K562 (cell line): ENCODE measurements at regions not wholly inside any gene's neighbourhood (a gene's known extent, or its start where the extent isn't known, plus 50 kb on each side); places are given as distances from the start of the nearest gene placed in this dataset.

Experiments
- ATAC-seq: fragments of 200-7000 bp; cut with Tn5 transposase; 3 replicates; pipeline ENCODE4 v1.9.1; 2020; ENCODE audit warnings: moderate library complexity
- BruUV-seq: library from RNA; stranded (reverse); fragments of 400-500 nt; replicated peaks from 2 replicates; lab custom pipeline; 2021; lab: Mats Ljungman, UMichigan
- CTCF ChIA-PET: fragments of 300-600 bp; formaldehyde crosslinking; extraction: SDS; loops from one replicate; lab custom pipeline; 2021; ENCODE audit warnings: low intra/inter-chr PET ratio; lab: Yijun Ruan, JAX
- POLR2A ChIA-PET: fragments of 300-600, 350-650 bp; sonication (Branson Sonifier 250); formaldehyde crosslinking; extraction: SDS; loops from one replicate; lab custom pipeline; 2021; ENCODE audit warnings: antibody characterized with exemption, inconsistent platforms; lab: Yijun Ruan, JAX
- DNase-seq, 4 experiments: peaks; one replicate each; pipeline versions ENCODE4 v3.0.0 to v3.0.0-alpha.2; 2011 to 2018; ENCODE audit warnings: low spot score in 3 of 4, mixed read lengths in 3 of 4; ENCODE audit errors: extremely low read depth in 1 of 4
- FAIRE-seq: peaks from 2 replicates; lab custom pipeline; 2011; peaks lifted over from hg19 to GRCh38; lab: Jason Lieb, UNC
- H2AFZ ChIP-seq: 2 replicates; pipeline ENCODE4 v1.6.0; 2011; ENCODE audit warnings: low read depth, low read length, control low read depth, inconsistent platforms
- H3K27ac ChIP-seq: fragments of 200-600 bp; 3 replicates; pipeline ENCODE4 v1.8.0; 2011; ENCODE audit warnings: low read depth, mild to moderate bottlenecking, control low read depth, inconsistent platforms, low read length, moderate library complexity, mixed read lengths; ENCODE audit errors: extremely low read depth
- H3K27me3 ChIP-seq, 2 experiments: fragments of 300-600 bp in 1 of 2; 2 replicates in 1 of 2; 3 replicates in 1 of 2; pipeline versions ENCODE4 v1.6.0 to v1.8.0; 2011; ENCODE audit warnings: inconsistent platforms in 2 of 2, low read length in 2 of 2, mild to moderate bottlenecking in 1 of 2, mixed read lengths in 1 of 2, moderate library complexity in 1 of 2; ENCODE audit not compliant: control insufficient read depth in 2 of 2, insufficient read depth in 2 of 2
- H3K36me3 ChIP-seq: fragments of 300-600 bp; 3 replicates; pipeline ENCODE4 v1.8.0; 2011; ENCODE audit warnings: mild to moderate bottlenecking, low read length, inconsistent platforms; ENCODE audit not compliant: control insufficient read depth, insufficient read depth
- H3K4me1 ChIP-seq, 2 experiments: fragments of 200-600 bp in 1 of 2; replicated peaks in 1 of 2; 2 replicates in 1 of 2; 3 replicates in 1 of 2; pipeline versions ENCODE4 v1.5.1 to v1.8.0; 2011; ENCODE audit warnings: inconsistent platforms in 2 of 2, low read length in 2 of 2, mild to moderate bottlenecking in 1 of 2, mixed read lengths in 1 of 2, moderate library complexity in 1 of 2; ENCODE audit not compliant: control insufficient read depth in 2 of 2, insufficient read depth in 2 of 2
- H3K4me2 ChIP-seq: 2 replicates; pipeline ENCODE4 v1.6.1; 2011; ENCODE audit warnings: low read length, control low read depth, inconsistent platforms, mixed read lengths; ENCODE audit not compliant: insufficient read depth
- H3K4me3 ChIP-seq: fragments of 200-600 bp; sonication (generic), shearing (Covaris generic); 2 replicates; pipeline ENCODE4 v1.5.1; 2016; ENCODE audit warnings: control low read depth, inconsistent platforms
- H3K79me2 ChIP-seq: fragments of 200-600 bp; 3 replicates; pipeline ENCODE4 v1.8.0; 2011; ENCODE audit warnings: low read length, inconsistent platforms; ENCODE audit not compliant: control insufficient read depth, insufficient read depth
- H3K9ac ChIP-seq, 2 experiments: 2 replicates each; pipeline versions ENCODE4 v1.6.0 to v1.6.1; 2011; ENCODE audit warnings: low read depth in 2 of 2, low read length in 2 of 2, control low read depth in 1 of 2, inconsistent platforms in 1 of 2, mild to moderate bottlenecking in 1 of 2, mixed read lengths in 1 of 2; ENCODE audit not compliant: insufficient read depth in 1 of 2
- H3K9me1 ChIP-seq: one replicate; pipeline ENCODE4 v1.6.0; 2011; ENCODE audit warnings: inconsistent platforms, mild to moderate bottlenecking, low read length, moderate library complexity; ENCODE audit not compliant: control insufficient read depth, insufficient read depth
- H3K9me3 ChIP-seq: replicated peaks from 2 replicates; pipeline ENCODE4 v1.5.1; 2011; ENCODE audit warnings: low read depth, low read length, inconsistent platforms; ENCODE audit not compliant: control insufficient read depth, insufficient read depth
- H4K20me1 ChIP-seq: replicated peaks from 2 replicates; pipeline ENCODE4 v1.6.1; 2011; ENCODE audit warnings: low read length, inconsistent platforms, mixed read lengths; ENCODE audit not compliant: control insufficient read depth, insufficient read depth
- BCOR ChIP-seq: fragments of 450-650 bp; IDR thresholded peaks from 2 replicates; pipeline ENCODE4 v1.6.1; 2016
- ELF4 ChIP-seq: fragments of 450-650 bp; formaldehyde crosslinking; IDR thresholded peaks from 2 replicates; pipeline ENCODE4 v1.4.0; 2022; ENCODE audit warnings: missing genetic modification characterization
- ESRRB ChIP-seq: fragments of 250-450 bp; sonication (Bioruptor Pico); IDR thresholded peaks from 2 replicates; pipeline ENCODE4 v1.5.0; 2020; ENCODE audit warnings: mild to moderate bottlenecking, moderate library complexity, borderline replicate concordance
- GATAD2B ChIP-seq: fragments of 450-650 bp; IDR thresholded peaks from 2 replicates; pipeline ENCODE4 v1.6.1; 2017; ENCODE audit warnings: mild to moderate bottlenecking, borderline replicate concordance
- HDAC3 ChIP-seq: fragments of 450-650 bp; IDR thresholded peaks from 2 replicates; pipeline ENCODE4 v1.6.1; 2018; ENCODE audit warnings: borderline replicate concordance, mild to moderate bottlenecking, moderate library complexity; ENCODE audit not compliant: partially characterized antibody
- MAFG ChIP-seq: fragments of 450-650 bp; conservative IDR thresholded peaks from 2 replicates; pipeline ENCODE4 v1.6.1; 2016; ENCODE audit warnings: missing genetic modification characterization, missing compliant biosample characterization
- MEIS2 ChIP-seq: fragments of 450-650 bp; IDR thresholded peaks from 2 replicates; pipeline ENCODE4 v1.6.1; 2014; ENCODE audit warnings: mild to moderate bottlenecking; ENCODE audit not compliant: partially characterized antibody
- NELFE ChIP-seq: IDR thresholded peaks from 2 replicates; pipeline ENCODE4 v1.6.1; 2011; ENCODE audit warnings: mild to moderate bottlenecking; ENCODE audit not compliant: insufficient read depth, insufficient read length
- TEAD4 ChIP-seq, 2 experiments: sonication (generic) in 1 of 2; formaldehyde crosslinking in 1 of 2; IDR thresholded peaks; 2 replicates each; pipeline versions ENCODE4 v1.6.1 to v1.8.0; 2012 to 2022; ENCODE audit warnings: borderline replicate concordance in 1 of 2, inconsistent platforms in 1 of 2, low read length in 1 of 2, mild to moderate bottlenecking in 1 of 2, missing genetic modification reagents in 1 of 2
- XRCC4 ChIP-seq: IDR thresholded peaks from one replicate; pipeline ENCODE4 v1.6.1; 2011; ENCODE audit not compliant: insufficient read depth, insufficient read length; ENCODE audit errors: extremely low read depth
- ZC3H11A ChIP-seq: IDR thresholded peaks from 2 replicates; pipeline ENCODE4 v1.6.1; 2012; ENCODE audit warnings: low read depth, low read length, improper control_type of control experiment
- ZNF408 ChIP-seq: fragments of 250-450 bp; sonication (Bioruptor Pico); IDR thresholded peaks from 2 replicates; pipeline ENCODE4 v1.4.0; 2020; ENCODE audit warnings: low read depth, mild to moderate bottlenecking, moderate library complexity
- ZNF512 ChIP-seq: IDR thresholded peaks from 2 replicates; pipeline ENCODE4 v1.6.1; 2016; ENCODE audit warnings: missing genetic modification characterization, missing compliant biosample characterization
- ZNF75A ChIP-seq: fragments of 450-650 bp; formaldehyde crosslinking; IDR thresholded peaks from 2 replicates; pipeline ENCODE4 v1.4.0; 2020; ENCODE audit warnings: mild to moderate bottlenecking
- in situ Hi-C: fragments of 300-500 bp; cut with MboI; formaldehyde crosslinking; loops from 4 replicates; pipeline ENCODE4 v1.15.0; 2018; ENCODE audit warnings: inconsistent platforms, mixed read lengths
- intact Hi-C: fragments of 100-400 bp; cut with micrococcal nuclease; formaldehyde crosslinking; loops from 2 replicates; pipeline ENCODE4 v1.14.2; 2022
- TF ChIP-seq, protein P1 (sequence below): IDR thresholded peaks from 2 replicates; pipeline ENCODE4 v1.6.1; 2014; ENCODE audit warnings: antibody characterized with exemption
- TF ChIP-seq, protein P2 (sequence below): sonication (generic); formaldehyde crosslinking; IDR thresholded peaks from 2 replicates; pipeline ENCODE4 v1.8.1; 2023; ENCODE audit warnings: mild to moderate bottlenecking, missing genetic modification reagents, moderate library complexity

- no peaks in the 10 kb centered on the region for H3K36me3 ChIP-seq
- H3K79me2 ChIP-seq = no peaks in the 10 kb centered on the region
- DNase-seq = no peak
- ATAC-seq = no peak
- no peaks in the 10 kb centered on the region for H3K27me3 ChIP-seq
- H4K20me1 ChIP-seq = no peaks in the 10 kb centered on the region
- TF ChIP-seq ELF4 (CRISPR knock-in tag) (no peak), ZC3H11A (no peak), TEAD4 (IDR thresholded peaks at IDR 0.05; ENCODE audit: low read length) (no peak), TEAD4 (CRISPR knock-in tag; IDR thresholded peaks at IDR 0.05; ENCODE audit: borderline replicate concordance) (no peak), MAFG (tag) (no peak), XRCC4 (no peak), NELFE (no peak), GATAD2B (no peak), ZNF408 (no peak), ESRRB (CRISPR knock-in tag) (no peak), MEIS2 (no peak), ZNF75A (CRISPR knock-in tag) (no peak), HDAC3 (no peak), ZNF512 (tag) (no peak), BCOR (no peak)
- TF ChIP-seq, protein P1, sequence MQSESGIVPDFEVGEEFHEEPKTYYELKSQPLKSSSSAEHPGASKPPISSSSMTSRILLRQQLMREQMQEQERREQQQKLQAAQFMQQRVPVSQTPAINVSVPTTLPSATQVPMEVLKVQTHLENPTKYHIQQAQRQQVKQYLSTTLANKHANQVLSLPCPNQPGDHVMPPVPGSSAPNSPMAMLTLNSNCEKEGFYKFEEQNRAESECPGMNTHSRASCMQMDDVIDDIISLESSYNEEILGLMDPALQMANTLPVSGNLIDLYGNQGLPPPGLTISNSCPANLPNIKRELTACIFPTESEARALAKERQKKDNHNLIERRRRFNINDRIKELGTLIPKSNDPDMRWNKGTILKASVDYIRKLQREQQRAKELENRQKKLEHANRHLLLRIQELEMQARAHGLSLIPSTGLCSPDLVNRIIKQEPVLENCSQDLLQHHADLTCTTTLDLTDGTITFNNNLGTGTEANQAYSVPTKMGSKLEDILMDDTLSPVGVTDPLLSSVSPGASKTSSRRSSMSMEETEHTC = no peak
- TF ChIP-seq, protein P2, sequence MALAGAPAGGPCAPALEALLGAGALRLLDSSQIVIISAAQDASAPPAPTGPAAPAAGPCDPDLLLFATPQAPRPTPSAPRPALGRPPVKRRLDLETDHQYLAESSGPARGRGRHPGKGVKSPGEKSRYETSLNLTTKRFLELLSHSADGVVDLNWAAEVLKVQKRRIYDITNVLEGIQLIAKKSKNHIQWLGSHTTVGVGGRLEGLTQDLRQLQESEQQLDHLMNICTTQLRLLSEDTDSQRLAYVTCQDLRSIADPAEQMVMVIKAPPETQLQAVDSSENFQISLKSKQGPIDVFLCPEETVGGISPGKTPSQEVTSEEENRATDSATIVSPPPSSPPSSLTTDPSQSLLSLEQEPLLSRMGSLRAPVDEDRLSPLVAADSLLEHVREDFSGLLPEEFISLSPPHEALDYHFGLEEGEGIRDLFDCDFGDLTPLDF (CRISPR knock-in tag) = no peak
- BruUV-seq = no TSS peak
- intact Hi-C loops (no loop called here), in situ Hi-C loops (no loop called here)
- no peak overlapping the region for H2AFZ ChIP-seq
- POLR2A ChIA-PET = no interaction called here
- H3K4me2 ChIP-seq = no peak overlapping the region
- no peak overlapping the region for H3K27ac ChIP-seq
- H3K4me1 ChIP-seq = no peaks in the 10 kb centered on the region
- no peaks in the 10 kb centered on the region for H3K9me1 ChIP-seq
- no peak overlapping the region for H3K4me3 ChIP-seq
- CTCF ChIA-PET = no interaction called here
- no peaks in the 10 kb centered on the region for H3K9me3 ChIP-seq
- no peak for FAIRE-seq
- no peak overlapping the region for H3K9ac ChIP-seq
Measured at GRCh38 chr14:81632157-81632556, 98.5 kb upstream of the SEL1L start.
